ENCODE measurements at regions not wholly inside any gene's neighbourhood (a gene's known extent, or its start where the extent isn't known, plus 50 kb on each side); places are given as distances from the start of the nearest gene placed in this dataset.
"Not testable (repeated sequence)": the region's sequence is repeated elsewhere in the genome, so short reads cannot be mapped to it uniquely, and the experiment has no call there.

- no peak for DNase-seq
Measured at GRCh38 chr9:28378231-28378630, 805.0 kb upstream of the C9orf72 start.

GRCh38 chr9:28379082-28379481 lies 805.8 kb upstream of the C9orf72 start:
- no peak for DNase-seq

GRCh38 chr9:28389411-28389810 lies 816.1 kb upstream of the C9orf72 start:
- DNase-seq = no peak

GRCh38 chr9:28394774-28395173 lies 821.5 kb upstream of the C9orf72 start:
- DNase-seq = no peak

- no peak for DNase-seq
Measured at GRCh38 chr9:28396058-28396457, 822.8 kb upstream of the C9orf72 start.

- no peak for DNase-seq
Measured at GRCh38 chr9:28407351-28407750, 834.1 kb upstream of the C9orf72 start.

GRCh38 chr9:28409919-28410318 lies 836.6 kb upstream of the C9orf72 start:
- DNase-seq = no peak

- DNase-seq = no peak
Measured at GRCh38 chr9:28410411-28410810, 837.1 kb upstream of the C9orf72 start.

GRCh38 chr9:28413471-28413870 lies 840.2 kb upstream of the C9orf72 start:
- no peak for DNase-seq

GRCh38 chr9:28423255-28423654 lies 850.0 kb upstream of the C9orf72 start:
- DNase-seq = no peak

GRCh38 chr9:28435456-28435855 lies 862.2 kb upstream of the C9orf72 start:
- DNase-seq = no peak

GRCh38 chr9:28439688-28440087 lies 866.4 kb upstream of the C9orf72 start:
- DNase-seq = no peak

GRCh38 chr9:28443461-28443860 lies 870.2 kb upstream of the C9orf72 start:
- no peak for DNase-seq

GRCh38 chr9:28444637-28445036 lies 871.4 kb upstream of the C9orf72 start:
- no peak for DNase-seq

GRCh38 chr9:28445211-28445610 lies 871.9 kb upstream of the C9orf72 start:
- no peak for DNase-seq

GRCh38 chr9:28453918-28454317 lies 880.6 kb upstream of the C9orf72 start:
- peak; percentile 57 for DNase-seq

- DNase-seq = no peak
Measured at GRCh38 chr9:28456861-28457260, 883.6 kb upstream of the C9orf72 start.

- no peak for DNase-seq
Measured at GRCh38 chr9:28464481-28465216, 891.4 kb upstream of the C9orf72 start.

GRCh38 chr9:28471261-28471660 lies 898.0 kb upstream of the C9orf72 start:
- DNase-seq = peak; percentile 88

GRCh38 chr9:28487561-28487960 lies 914.3 kb upstream of the C9orf72 start:
- DNase-seq = no peak

GRCh38 chr9:28491121-28491520 lies 917.8 kb upstream of the C9orf72 start:
- DNase-seq = no peak

- not testable (repeated sequence) for DNase-seq
Measured at GRCh38 chr9:28498168-28498567, 924.9 kb upstream of the C9orf72 start.

GRCh38 chr9:28502189-28502588 lies 928.9 kb upstream of the C9orf72 start:
- DNase-seq = no peak

GRCh38 chr9:28502741-28503140 lies 929.5 kb upstream of the C9orf72 start:
- DNase-seq = no peak

GRCh38 chr9:28503573-28503972 lies 930.3 kb upstream of the C9orf72 start:
- DNase-seq = no peak

Data from NCI-H82 (cell line).